GM23248 (cell line): ENCODE measurements at regions not wholly inside any gene's neighbourhood (a gene's known extent, or its start where the extent isn't known, plus 50 kb on each side); places are given as distances from the start of the nearest gene placed in this dataset.

ENCODE experiments used
- EZH2 ChIP-seq: fragments of 200-600 bp; sonication (generic); IDR thresholded peaks from 2 replicates; pipeline ENCODE4 v1.6.1; 2018; ENCODE audit warnings: antibody characterized with exemption, mild to moderate bottlenecking; ENCODE audit not compliant: insufficient read depth, poor library complexity, severe bottlenecking
- EZH2phosphoT487 ChIP-seq: fragments of 200-600 bp; sonication (generic); IDR thresholded peaks from 2 replicates; pipeline ENCODE4 v1.6.1; 2018; ENCODE audit warnings: antibody characterized with exemption, moderate library complexity, mild to moderate bottlenecking, low read depth; ENCODE audit not compliant: insufficient read depth

- no peak for TF ChIP-seq EZH2phosphoT487
- TF ChIP-seq EZH2 = no peak
These were observed 517.8 kb upstream of the DAB2 start for GRCh38 chr5:39942606-39943005.
